ENCODE measurements at regions not wholly inside any gene's neighbourhood (a gene's known extent, or its start where the extent isn't known, plus 50 kb on each side); places are given as distances from the start of the nearest gene placed in this dataset.
"Not testable (repeated sequence)": the region's sequence is repeated elsewhere in the genome, so short reads cannot be mapped to it uniquely, and the experiment has no call there.

DNA sequence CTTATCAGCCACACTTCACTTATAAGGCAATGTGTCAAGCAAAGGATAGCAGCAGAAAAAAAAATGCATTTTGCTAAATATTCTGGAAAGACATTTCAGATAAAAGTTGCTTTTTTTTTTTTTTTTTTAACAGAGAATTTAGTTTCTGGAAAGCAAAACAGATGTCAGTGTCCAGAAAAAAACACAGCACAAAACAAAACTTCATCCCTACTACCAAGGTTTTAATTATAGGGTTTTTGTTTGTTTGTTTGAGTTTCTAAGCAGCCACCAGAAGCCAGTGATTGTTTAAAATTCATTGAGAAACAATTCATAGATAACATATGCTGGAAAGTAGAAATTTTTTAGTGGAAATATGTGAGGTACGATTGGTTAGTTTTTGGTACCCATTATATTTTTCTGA, 1202.7 kb downstream of the OTOL1 start:
- DNase-seq = no peak

DNA sequence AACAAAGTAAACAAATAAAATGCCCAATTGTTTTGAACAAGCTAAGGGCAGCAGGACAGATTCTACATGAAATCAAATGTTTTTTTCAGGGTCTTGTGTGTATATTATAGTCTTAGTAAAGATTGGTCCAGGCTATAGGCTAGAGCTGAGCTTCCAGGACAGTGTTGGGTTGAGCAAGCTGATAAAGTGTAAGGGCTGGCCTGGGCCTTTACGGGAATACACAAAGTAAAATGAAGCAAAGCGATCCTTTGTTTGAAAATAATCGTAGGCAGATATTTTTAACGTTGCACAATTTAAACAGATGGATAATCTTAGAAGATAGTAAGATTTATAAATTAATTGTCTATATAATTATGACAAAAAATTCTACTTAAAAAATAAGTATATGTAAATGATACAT, 1204.6 kb downstream of the OTOL1 start:
- DNase-seq = no peak

DNA sequence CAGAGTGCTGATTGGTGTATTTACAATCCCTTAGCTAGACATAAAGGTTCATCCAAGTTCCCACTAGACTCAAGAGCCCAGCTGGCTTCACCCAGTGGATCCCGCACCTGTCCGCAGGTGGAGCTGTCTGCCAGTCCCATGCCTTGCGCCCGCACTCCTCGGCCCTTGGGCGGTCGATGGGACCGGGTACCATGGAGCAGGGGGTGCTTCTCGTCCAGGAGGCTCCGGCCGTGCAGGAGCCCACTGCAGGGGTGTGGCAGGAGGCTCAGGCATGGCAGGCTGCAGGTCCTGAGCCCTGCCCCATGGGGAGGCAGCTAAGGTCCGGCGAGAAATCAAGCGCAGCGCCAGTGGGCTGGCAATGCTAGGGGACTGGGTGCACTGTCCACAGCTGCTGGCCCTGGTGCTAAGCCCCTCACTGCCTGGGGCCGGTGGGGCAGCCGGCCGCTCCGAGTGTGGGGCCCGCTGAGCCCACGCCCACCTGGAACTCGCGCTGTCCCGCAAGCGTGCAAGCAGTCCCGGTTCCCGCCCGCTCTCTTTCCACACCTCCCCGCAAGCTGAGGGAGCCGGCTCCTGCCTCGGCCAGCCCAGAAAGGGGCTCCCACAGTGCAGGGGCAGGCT, 1206.3 kb downstream of the OTOL1 start:
- no peak for DNase-seq

DNA sequence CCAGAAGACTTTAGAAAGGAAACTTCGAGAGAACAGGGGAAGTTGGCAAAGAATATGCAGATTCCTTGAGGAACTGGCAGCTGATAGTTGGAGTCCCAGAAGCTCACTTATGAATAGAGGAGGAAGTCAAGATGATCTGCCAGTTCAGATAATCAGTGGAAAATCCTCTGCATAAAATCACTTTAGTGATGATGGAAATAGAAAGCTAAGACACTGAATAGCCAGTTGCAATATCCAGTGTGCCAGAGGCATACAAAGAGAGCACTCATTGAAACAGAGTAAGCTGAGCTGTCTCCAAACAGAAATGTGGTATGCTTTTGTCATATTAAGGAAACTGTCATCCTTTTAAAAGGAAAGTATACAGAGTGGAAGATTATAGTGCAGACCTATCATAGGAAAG, 1207.6 kb downstream of the OTOL1 start:
- no peak for DNase-seq

DNA sequence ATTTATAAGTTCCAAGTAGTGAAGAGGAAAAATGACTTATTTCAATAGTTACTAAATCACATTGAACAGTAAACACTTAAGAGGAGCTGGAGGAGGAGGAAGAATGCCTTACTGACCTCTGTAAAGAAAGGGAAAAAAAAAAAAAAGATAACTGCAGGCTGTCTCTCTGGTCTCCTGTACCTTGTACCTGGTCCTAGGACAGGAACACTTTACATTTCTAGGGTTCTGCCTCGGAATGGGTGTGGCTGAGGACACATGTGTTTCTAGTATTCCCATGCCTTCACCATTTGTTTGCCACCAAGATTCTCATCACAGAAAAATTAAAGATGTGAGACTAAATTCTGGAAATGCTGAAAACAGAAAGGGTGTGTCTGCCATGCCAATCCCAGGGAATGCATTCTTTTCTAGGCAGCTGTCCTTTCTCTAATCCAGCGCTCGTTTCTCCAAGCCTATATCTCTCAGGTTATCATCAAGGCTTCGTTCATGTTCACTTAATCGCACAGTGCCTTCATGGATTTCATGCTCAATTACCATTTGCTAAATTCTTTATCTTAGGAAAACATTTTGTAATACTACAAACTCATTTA, 1208.3 kb downstream of the OTOL1 start:
- no peak for DNase-seq

DNA sequence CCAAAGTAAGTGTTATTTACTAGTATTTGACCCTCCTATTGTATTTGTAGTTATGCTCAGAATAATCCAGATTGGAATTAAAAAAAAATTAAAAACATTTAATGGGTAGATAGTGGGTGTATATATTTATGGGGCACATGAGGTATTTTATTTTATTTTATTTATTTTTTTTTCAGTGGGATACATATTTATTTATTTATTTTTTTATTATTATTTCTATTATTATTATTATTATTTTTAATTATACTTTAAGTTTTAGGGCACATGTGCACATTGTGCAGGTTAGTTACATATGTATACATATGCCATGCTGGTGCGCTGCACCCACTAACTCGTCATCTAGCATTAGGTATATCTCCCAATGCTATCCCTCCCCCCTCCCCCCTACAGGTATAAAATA, 1211.8 kb downstream of the OTOL1 start:
- not testable (repeated sequence) for DNase-seq

DNA sequence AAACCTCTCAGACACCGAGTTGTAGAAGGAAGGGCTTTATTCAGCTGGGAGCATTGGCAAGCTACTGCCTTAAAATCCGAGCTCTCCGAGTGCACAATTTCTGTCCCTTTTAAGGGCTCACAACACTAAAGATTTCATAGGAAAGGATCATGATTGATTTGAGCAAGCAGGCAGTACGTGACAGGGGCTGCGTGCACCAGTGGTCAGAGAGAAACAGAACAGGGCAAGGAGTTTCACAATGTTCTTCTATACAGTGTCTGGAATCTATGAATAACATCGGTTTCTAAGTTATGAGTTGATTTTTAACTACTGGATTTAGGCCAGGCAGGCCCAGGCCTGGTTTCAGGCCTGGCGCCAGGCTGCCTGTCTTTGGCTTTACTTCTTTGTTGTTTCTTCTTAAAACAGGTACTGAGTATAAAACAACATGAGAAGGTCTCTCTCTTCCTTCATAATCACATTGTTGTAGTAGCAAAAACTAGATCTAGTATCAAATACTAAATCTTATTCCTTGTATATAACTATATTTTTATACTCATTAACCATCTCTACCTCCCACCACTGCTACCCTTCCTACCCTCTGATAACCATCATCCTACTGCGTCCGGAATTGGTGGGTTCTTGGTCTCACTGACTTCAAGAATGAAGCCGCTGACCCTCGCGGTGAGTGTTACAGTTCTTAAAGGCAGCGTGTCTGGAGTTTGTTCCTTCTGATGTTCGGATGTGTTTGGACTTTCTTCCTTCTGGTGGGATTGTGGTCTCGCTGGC, 1212.5 kb downstream of the OTOL1 start:
- not testable (repeated sequence) for DNase-seq

DNA sequence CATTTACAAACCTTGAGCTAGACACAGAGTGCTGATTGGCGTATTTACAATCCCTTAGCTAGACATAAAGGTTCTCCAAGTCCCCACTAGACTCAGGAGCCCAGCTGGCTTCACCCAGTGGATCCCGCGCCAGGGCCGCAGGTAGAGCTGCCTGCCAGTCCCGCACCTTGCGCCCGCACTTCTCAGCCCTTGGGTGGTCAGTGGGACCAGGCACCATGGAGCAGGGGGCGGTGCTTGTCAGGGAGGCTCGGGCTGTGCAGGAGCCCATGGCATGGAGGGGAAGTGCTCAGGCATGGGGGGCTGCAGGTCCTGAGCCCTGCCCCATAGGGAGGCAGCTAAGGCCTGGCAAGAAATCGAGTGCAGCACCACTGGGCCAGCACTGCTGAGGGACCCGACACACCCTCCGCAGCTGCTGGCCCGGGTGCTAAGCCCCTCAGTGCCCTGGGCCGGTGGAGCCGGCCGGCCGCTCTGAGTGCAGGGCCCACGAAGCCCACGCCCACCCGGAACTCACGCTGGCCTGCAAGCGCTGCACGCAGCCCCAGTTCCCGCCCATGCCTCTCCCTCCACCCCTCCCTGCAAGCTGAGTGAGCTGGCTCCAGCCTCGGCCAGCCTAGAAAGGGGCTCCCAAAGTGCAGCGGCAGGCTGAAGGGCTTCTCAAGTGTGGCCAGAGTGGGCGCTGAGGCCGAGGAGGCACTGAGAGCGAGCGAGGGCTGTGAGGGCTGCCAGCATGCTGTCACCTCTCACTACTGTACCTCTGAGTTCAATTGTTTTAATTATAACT, 1213.9 kb downstream of the OTOL1 start:
- no peak for DNase-seq

DNA sequence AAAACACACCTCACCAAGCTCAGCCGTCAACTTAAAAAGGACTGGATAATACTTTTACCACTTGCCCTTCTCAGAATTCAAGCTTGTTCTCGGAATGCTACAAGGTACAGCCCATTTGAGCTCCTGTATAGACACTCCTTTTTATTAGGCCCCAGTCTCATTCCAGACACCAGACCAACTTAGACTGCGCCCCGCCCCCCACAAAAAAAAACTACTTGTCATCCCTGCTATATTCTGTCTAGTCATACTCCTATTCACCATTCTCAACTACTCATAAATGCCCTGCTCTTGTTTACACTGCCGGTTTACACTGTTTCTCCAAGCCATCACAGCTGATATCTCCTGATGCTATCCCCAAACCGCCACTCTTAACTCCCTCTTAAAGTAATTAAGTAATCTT, 1220.5 kb downstream of the OTOL1 start:
- DNase-seq = not testable (repeated sequence)

DNA sequence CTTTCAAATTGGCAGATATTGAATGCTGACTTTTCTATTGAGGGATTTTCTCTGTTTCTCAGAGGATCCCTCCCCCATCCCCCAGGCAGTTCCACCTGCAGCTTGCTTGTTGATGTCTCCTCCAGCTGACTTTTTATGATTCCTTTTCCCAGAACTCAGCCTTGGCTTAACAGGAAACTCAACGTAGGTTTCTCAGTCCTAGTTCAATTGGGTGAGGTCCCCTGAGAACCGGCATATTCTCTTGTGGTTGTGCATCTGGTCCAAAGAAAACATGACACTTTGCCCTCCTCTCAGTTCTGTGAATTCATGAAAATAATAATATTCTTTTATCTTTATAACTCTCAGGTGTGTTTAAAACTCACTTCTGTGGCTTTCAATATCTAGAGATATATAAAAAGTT, 1222.1 kb downstream of the OTOL1 start:
- no peak for DNase-seq

DNA sequence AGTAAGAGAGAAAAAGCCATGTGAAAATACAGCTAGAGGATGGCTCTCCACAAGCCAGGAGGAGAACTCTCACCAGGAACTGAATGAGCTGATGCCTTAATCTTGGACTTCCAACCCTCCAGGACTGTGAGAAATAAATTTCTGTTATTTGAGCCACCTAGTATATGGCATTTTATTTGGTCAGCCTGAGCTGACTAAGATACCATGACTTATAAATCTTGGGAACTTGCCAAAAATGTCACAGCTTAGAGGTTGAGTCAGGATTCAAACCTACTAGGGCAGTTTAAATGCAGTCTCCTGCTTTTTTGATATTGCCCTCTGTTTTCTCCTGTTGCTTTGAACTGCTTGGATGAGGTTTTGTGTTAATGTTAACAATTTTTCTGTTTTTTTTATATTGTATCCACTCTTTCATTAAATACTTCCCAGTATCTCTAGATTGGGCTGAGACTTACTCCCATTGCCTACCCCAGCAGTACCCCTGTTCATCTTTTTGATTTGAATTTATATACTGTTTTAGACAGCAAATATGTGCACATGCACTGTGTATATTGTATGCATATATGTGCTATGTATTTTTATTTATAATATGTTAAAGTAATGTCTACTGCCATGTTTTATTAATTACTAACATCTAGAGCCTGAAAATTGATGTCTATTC, 1223.2 kb downstream of the OTOL1 start:
- DNase-seq = no peak

DNA sequence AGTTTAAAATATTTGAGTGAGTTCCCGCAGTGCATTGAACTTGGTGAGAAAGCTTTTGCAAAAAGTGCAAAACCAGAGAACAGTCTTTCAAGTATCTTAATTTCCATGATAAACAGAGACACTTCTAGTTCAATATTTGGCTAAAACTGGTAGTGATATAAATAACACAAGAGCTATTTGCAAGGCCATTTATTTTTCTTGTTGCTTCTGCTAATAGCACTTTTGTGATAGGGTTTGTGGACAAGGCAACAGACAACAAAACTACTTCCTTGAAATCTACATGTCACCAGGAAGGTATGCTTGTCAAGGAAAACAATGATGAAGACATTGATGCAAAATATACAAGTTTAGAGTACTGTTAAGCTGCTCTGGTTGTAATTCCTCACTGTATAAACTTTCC, 1225.1 kb downstream of the OTOL1 start:
- DNase-seq = no peak

DNA sequence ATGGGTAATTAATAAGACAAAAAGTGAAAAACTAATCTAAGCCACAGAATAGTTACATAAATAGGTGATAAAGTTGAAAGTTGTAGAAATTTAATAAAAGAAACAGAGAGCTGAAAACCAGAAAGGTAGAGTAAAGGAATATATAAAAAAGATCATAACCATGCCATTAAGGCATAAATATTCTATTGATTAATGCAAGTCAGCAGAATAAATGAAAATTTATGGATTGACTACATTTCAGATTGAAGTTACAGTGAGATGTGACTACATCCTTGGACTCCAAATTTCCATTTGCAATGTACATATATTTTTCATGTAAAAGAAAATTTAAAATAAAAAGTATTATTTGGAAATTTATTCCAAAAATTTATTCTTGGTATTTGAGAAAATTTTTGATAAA, 1225.7 kb downstream of the OTOL1 start:
- DNase-seq = no peak

DNA sequence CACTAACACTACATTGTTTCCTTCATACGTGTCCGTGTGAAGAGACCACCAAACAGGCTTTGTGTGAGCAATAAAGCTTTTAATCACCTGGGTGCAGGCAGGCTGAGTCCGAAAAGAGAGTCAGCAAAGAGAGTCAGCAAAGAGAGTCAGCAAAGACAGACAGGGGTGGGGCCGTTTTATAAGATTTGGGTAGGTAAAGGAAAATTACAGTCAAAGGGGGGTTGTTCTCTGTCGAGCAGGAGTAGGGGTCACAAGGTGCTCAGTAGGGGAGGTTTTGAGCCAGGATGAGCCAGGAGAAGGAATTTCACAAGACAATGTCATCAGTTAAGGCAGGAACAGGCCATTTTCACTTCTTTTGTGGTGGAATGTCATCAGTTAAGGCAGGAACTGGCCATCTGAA, 1226.2 kb downstream of the OTOL1 start:
- not testable (repeated sequence) for DNase-seq

DNA sequence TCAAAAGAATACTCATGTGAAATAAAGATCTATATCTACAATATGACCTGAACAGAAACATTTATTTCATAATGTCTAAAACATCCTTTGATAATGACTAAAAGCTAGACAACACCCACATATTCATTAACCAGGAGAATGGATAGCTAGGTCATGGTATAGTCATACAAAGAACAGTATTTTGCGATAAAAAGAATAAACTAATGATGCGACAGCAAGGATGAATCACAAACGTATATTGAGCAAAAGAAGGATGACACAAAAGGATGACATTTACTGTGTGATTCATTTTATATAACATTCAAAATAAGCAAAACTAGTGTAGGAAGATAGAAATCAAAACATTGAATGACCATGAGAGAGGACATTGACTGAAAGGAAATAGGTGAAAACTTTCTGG, 1233.1 kb downstream of the OTOL1 start:
- DNase-seq = no peak

DNA sequence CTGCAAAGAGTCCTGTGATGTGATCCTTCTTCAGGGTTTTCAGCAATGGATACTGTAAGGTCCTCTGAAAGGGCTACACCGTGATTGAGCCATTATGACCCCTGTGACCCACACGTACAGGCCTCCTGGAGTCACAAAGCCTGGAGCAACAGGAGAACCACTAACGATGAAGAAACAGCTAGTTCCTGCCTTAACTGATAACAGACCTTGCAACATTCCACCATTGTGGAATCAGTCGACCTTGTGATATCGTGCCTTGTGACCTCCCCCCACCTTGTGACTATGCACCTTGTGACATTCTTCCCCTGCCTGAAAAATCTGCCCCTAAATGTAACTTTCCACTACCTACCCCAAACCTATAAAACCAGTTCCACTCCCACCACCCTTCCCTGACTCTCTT, 1235.4 kb downstream of the OTOL1 start:
- DNase-seq = not testable (repeated sequence)

DNA sequence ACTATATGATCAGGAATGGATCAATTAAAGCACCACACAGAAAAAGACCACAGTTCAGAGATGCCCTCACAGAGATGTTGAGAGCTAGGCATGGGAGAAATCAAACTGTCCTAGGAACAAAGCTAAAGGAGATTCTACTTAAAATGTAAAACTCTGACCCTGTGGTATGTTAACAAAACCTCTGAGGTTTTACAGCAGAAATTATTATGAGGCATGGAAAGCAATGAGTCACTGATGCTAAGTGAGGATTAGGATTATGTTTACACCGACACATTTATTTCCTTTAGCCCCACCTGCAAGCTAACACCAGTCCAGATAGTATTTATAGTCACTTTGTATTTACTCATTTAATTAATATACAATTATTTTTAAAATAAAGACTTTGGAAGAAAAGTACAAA, 1242.2 kb downstream of the OTOL1 start:
- DNase-seq = no peak

DNA sequence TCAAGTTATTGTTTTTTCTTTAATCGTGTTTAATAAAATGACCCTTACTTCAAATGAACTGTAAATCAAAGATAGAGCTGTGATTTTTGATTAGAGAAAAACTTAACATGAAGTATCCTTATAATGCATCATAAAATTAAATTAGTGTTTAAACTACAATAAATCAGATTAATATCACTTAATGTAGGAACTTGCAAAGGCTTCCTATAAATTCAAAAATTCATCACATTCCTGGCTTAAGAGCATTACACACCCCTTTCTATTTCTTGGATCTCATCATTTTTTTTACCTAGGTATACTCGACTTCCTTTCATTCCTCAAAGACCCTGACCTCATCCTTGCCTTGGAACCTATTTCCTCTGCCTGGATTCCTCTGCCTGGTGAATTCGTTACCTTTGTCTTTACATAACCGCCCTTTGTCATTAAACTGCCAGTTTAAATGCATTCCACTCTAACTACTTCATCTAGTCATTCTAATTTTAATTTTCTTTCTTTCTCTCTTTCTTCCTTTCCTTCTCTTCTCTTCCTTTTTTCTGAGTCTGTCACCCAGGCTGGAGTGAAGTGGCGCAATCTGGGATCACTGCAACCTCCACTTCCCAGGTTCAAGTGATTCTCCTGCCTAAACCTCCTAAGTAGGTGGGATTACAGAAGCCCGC, 1244.5 kb downstream of the OTOL1 start:
- DNase-seq = no peak

DNA sequence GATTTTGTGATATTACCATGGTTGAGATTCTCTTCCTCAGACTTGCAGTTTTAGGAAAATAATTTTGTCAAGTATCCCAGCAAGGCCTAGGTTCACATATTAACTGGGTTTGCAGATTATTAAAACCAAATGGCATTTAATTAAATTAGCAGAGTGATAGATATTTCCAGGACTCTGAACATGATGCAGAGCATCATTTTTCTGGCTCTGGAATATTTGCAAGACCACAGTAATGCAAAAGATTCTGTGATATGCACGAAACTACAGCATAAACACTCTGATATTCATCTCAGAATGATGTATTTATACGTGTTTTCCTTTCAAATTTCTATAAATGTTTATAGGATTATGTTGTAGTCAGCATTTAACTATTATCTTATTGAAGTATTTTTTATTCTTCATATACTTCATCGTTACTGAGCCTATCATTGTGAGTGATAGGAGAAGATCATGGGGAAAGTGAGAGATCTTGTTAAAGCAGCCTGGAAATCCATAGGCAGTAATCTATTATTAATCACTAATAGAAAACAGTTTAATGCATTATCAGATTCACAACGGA, 1245.6 kb downstream of the OTOL1 start:
- DNase-seq = no peak

DNA sequence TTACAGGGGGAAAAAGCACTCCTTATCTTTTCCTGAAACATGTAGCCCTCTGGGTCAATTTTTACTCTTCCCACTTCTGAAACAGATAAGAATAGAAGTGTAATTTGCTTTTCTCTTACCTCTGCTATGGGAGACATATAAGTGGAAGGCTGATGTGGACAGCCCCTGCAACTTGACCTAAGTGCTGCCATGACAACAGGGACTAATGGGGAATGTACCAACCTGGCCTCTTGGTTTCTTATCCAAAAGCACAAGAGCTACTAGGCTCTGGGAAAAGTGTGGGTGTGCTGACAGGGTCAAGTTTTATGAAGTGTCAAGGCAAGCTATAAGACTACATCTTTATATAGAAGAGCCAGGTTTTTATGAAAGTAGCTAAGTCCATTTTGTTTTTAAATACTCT, 1246.5 kb downstream of the OTOL1 start:
- DNase-seq = no peak

DNA sequence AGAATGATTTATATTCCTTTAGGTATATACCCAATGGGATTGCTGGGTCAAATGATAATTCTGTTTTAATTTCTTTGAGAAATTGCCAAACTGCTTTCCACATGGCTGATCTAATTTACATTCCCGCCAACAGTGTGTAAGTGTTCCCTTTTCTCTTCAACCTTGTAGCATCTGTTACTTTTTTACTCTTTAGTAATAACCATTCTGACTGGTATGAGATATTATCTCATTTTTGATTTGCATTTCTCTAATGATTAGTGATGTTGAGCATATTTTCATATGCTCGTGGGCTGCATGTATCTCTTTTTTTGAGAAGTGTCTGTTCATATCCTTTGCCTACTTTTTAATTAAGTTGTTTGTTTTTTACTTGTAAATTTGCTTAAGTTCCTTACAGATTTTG, 1264.2 kb downstream of the OTOL1 start:
- DNase-seq = no peak

Data from KG1 (cell line).